Stimulated activated CD4-positive, alpha-beta T cell treated with anti-CD3 and anti-CD28 coated beads, Interleukin-4, amount 100 ng/mL, for 24 hours (primary cell): ENCODE measurements at regions not wholly inside any gene's neighbourhood (a gene's known extent, or its start where the extent isn't known, plus 50 kb on each side); places are given as distances from the start of the nearest gene placed in this dataset.

Experiments used
- DNase-seq: peaks from one replicate; pipeline ENCODE4 v3.0.0-alpha.2; 2020

DNA sequence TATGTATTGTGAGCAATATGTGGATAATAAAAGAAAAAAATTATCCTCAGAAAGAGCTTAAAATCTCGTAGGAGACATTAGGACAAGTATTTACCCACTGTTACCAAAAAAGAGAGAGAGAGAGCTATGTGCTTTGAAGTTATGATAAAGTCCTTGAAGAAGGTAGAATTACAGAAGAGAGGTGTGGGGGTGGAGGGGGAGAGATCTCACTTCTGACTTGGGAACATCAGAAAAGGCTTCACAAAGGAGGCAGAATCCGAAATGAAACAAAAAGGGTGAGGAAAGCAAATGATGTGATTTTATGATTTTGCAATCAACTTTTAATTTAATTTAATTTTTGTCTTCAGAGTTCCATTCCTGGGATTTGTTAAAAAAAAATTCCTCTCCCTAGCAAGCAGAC is 311.8 kb upstream of the ATP2B1 start:
- no peak for DNase-seq

DNA sequence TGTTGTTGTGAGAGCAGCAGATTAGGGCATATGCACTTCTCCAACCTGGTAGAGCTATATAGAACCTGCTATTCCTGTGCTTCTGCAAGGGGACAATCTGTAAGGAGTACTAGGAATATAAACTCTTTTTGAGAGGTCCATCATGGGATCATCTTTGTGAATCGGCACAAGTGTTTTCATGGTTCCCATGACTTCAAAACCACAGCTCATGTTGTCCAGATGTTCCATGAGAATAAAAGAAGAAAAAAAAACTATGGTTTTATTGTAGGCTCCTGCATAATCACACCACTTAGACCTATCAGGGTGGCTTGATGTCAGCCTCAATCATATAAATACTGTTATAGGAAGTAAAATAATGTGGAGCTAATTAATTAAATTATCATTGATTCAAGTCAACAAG is 311.4 kb upstream of the ATP2B1 start:
- DNase-seq: no peak

DNA sequence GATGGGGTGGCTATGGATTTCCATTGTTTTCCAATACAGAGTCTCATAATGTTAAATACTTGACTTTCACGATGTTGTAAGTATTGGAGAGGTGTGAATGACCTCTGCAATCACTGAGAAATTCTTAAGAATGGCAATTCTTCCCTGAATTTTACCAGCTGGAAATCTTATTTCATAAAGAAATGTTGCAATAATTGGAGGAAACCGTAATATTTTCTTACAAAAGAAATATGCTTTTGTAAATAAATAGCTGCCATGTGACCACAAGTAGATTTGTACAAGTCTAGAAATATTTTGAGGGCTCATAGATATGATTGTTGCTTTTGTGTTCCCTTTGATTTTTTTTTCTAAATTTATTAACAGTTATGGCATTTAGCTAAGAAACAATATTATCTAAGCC is 308.7 kb upstream of the ATP2B1 start:
- DNase-seq: no peak

DNA sequence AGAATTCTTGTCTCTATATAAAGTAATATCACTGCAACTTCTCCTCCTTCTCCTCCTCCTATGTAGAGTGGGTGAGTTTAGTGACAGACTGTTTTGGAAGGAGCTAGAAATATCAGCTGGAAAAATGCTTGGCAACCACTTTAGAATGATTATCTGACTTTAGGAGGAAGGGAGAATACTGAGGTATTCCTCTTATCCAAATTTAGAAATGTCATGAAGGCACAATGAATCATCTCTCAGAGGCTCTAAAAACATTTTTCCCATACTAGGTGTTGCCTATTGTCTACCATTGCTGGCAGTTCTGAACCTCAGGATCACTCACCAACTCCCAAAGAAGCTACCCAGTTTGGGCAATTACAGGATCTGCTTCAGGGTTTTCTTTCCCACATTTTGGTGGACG is 306.6 kb upstream of the ATP2B1 start:
- no peak for DNase-seq

DNA sequence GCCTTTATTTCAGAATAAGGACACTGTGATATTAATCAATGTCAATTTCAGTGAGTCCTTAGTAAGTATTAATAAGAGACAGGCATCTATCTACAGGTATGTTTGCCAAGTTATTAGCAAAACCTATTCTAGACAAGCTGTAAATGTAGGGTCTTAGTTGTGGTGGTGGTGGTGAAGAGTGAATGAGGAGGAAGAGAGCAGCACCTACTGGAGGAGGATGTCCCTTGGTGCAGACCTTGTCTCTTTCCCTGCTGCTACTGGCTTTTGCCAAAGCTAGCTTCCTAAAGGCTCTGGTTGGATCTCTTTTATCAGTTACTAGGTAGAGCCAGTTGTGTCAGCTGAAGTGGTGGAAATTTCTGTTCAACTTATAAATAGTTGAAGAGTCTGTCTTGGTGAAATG is 304.8 kb upstream of the ATP2B1 start:
- no peak for DNase-seq

GRCh38 chr12:90010089-90010488 is 301.5 kb upstream of the ATP2B1 start:
- DNase-seq: no peak

DNA sequence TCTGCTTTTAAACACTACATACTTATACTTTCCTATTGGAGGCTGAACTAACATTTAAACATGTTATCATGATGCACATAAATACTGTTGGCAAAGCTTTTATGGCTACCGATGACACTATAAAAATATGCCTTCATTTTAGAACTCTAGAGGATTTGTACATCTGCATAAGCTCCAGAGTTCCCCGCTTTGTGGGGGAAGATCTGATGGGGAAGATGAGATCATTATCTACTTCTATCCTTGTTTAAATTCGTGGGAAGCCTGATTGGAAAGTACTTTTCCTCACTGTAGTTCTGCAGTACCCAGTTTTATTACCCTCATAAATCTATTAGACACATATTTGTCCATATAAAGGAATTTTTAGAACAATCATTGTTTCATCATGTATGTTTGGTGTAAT is 299.6 kb upstream of the ATP2B1 start:
- DNase-seq: no peak

GRCh38 chr12:90004319-90005074 is 295.9 kb upstream of the ATP2B1 start:
- no peak for DNase-seq

- no peak for DNase-seq
Observed at GRCh38 chr12:90003688-90004087, 295.1 kb upstream of the ATP2B1 start.

DNA sequence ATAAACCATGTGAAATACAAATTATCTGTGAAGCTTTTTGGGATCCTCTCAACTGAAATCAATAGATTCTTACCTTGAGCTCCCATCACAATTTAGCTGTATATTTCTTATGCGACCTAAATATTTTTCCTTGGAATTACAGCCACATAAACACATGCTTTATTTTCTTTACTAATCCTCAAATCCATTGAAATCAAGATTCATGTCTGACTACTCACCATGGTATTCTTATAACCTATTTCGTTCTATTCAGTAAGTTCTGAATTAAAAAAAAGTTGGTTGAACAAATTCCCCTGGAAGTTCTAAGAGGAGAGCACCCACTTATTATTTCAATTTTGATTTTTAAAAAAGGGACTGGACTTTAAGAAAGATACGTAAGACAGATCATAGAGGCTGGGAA is 292.1 kb upstream of the ATP2B1 start:
- no peak for DNase-seq

DNA sequence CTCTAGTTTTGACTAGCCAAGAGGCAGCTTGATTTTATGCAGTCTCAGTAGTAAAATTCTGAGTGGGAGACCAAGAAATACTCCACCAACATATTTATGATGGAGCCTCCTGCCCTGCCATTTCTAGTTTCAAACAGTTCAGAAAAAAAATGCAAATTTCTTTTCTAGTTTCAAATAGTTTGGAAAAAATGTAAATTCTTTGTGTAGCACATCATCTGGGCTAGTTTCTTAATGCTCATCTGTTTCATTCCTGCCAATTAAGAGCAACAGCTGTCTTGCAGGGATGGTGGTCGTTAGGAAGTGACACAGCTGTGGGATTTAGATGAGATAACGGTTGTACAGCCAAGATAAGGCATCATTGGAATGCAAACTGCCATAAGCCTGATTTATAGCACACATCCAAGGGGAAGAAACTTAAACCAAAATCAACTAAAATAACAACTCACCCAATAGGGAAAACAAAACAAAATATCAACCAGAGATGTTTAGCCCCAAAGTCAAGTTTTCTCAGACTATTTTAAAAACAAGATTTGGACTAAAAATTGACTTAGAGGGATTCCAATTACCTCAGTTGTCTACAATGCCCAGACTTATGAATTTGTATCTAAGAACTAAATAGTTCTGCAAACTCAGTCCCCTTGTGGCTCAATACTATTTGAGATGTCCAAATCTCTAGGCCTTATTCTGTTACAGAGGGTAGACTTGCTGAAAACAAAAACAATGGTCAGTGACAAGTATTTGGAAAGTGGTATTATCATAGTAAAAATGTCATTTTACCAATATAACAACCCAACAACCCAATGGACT is 291.3 kb upstream of the ATP2B1 start:
- no peak for DNase-seq

DNA sequence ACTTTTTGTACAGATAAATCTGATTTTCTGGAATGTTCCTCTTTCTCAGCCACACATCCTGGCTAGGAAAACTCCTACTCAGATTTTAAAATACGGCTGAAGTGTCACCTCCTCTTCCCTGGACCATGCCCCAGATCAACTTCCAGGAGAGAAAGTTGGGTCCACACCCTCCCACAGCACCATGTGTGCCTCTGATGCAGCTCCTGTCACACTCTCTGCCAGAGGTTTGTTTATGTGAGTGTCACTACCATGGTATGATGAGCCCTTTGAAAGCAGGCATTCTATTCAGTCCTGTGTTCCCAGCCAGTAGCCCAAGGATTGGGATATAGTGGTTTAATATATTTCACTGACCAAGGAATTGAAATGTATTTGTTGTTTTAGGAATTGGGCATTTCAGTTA is 287.2 kb upstream of the ATP2B1 start:
- DNase-seq: no peak

DNA sequence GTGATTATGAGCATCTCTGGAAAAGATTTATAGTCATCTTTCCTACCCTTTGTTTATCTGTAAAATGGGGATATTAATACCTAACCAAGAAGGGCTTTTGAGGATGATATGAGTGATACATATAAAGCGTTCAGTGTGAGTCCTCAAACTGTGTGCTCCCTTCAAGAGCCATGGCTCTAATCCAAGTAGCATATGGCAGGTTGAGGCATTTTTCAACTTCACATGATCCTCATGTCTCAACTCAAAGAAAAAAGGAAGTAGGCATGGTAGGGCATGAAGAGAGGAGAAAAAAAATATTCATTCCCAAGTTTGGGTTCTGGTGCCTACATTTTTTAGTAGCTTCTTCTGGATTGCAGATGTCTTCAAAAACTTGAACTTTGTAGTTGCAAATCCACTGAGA is 286.3 kb upstream of the ATP2B1 start:
- DNase-seq: no peak

- no peak for DNase-seq
Observed at GRCh38 chr12:89993632-89994031, 285.0 kb upstream of the ATP2B1 start.

DNA sequence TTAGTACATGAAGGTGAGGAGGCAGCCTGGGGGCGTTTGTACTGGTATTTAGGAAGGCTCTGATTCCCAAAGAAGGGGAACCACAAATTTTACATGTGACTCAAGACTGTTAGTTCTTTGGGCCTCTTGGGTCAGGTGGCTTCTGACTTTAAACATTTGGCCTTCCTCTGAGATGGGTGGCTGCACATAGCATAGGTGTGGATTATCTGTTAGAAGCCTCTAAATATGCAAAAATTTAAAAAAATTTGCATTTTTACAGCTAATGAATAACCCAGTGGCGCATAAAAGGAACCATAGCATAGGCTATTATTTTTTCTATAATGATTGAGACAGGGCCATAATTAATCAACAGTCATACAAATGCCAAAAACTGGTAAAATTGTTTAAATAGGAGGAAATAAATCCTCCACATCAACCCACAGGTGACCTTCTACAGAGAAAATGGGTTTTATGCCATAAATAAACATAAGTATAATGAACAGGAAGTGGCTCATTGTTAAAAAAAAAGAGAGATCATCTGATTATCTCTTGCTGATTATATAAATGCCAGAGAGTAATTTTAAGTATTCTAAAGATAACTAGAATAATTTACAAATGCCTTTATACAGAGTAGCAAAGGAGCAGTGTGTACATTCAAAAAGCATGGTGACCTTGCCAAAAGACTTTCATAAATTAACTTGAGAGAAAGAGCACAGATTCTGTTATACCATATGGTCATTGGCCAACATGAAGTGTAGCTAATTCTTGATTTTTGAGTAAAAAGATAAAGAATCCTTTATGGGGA is 284.2 kb upstream of the ATP2B1 start:
- DNase-seq: no peak

GRCh38 chr12:89991807-89992590 is 283.4 kb upstream of the ATP2B1 start:
- no peak for DNase-seq

DNA sequence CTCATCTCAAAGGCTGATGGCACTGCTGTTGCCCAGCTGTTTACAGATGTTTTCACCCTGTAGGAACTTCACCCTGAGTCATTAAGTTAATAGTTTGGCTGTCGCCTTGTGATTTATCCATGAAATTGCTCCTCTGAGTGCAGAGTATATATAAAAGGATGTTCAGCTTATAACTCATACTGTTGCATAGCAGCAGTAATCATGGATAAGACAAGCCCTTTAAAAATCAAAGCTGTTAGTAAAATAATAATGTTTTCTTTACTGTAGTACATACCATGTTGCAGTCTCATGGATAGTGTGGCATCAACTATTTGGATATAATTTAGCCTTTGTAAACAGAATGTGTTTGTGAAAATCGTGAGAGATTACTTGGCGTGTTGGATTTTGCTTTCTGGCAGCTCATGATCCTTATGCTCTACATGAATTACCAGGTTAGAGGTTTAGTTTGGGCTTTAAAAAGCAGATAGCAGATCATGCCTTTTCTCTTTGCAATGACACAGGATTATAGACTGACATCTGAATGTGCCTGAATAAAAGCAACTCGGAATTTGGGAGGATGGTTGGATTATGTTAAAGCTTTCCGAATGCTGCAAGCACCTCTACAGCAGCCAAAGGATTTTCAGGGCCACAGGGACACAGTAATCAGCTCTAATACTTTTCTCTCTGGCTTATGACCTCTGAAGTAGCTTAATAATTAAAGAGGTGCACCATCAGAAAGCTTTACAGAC is 279.7 kb upstream of the ATP2B1 start:
- no peak for DNase-seq

DNA sequence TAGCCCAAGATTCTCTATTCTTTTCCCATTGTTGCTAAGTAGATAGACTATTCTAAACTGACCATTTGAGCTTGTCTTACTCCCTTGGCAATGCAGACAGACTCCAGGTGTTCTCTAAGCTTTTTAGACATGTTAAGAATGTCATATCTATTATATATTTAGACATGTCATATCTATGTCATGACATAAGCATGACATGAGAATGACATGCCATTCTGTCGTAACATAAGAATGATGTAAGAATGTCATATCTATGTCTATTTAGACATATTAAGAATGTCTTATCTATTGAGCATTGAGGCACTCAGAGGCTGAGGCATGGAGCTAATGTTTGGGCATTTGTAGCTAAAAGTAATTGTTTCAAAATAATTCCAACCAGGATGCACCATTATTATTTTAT is 277.3 kb upstream of the ATP2B1 start:
- DNase-seq: no peak

GRCh38 chr12:89984846-89985245 is 276.2 kb upstream of the ATP2B1 start:
- no peak for DNase-seq

- DNase-seq: no peak
Observed at GRCh38 chr12:89983622-89984021, 275.0 kb upstream of the ATP2B1 start.

DNA sequence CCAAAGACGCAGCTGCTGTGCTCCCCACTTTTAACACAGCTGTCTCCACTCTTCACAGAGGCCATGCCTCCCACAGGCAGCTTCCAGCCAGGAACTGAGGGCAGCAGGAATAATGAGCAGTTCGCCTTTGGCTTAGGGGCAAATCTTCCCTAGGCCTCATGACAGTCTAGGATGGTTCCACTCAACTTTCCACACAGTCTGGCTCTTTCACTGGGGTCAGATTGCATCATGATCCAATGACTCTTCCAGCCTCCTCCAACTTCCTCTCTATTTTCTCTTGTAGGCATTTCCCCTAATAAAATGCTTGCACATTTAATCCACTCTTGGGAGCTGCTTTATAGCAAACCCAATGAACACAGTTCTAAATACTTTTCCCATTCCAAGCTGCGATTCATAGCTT is 271.6 kb upstream of the ATP2B1 start:
- no peak for DNase-seq

DNA sequence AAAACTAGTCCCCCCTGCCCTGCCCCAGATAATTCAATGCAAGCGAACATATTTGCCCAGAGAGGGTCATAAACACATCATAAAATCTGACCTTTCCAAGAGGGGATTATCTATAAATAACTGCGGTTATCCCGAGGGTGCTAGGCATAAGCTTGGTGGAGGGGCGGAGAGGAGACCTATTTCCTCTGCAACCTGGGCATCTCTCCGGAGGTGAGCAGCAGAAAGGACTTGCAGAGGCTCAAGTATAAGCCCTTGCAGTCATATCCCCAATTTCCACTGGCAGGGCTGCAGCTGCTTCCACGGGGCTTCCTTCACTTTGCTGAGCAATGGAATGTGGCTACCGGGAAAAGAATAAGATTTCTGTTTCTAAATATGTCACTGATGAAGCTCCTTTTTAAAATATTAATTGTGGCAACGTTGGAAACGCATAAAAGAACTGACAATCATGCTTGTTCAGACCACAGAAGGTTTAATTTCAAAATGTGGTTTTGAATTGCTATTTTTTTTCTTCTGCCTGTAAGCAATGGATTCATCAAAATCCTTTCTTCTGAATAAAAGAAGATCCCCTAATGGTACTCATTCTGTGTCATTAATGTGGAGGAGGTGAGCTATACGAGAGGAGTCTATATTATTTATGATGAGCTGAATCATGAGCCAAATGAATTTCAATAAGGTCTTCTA is 268.9 kb upstream of the ATP2B1 start:
- no peak for DNase-seq
